CD4-positive, alpha-beta T cell treated with Interleukin-15 for 1 hour (primary cell): ENCODE measurements at regions not wholly inside any gene's neighbourhood (a gene's known extent, or its start where the extent isn't known, plus 50 kb on each side); places are given as distances from the start of the nearest gene placed in this dataset.
A peak's percentile ranks its signal among the peaks of the same experiment; 100 is the strongest.

ENCODE experiments used
- DNase-seq: peaks from one replicate; pipeline ENCODE4 v3.0.0-alpha.2; 2020

DNA sequence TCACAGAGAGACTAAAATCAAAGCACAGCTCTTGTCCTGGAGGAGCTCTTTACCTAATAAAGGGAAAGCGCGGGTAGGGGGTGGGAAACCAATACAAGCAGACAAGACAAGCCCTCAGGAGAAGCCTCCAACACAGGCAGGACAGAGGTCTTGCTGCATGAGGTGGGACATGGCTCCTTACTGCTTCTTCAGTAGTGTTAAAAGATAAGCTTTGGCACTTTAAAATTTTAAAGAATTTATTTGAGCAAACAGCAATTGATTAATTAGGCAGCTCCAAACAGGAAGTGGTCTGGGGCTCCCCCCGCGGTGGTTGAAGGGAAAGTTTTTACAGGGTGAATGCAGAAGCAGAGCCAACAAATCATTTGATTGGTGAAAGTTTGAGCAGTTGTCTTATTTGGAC lies 50.3 kb upstream of the MACC1 start:
- peak; percentile 26 for DNase-seq

GRCh38 chr7:20268824-20269223 lies 51.6 kb upstream of the MACC1 start:
- DNase-seq: no peak

DNA sequence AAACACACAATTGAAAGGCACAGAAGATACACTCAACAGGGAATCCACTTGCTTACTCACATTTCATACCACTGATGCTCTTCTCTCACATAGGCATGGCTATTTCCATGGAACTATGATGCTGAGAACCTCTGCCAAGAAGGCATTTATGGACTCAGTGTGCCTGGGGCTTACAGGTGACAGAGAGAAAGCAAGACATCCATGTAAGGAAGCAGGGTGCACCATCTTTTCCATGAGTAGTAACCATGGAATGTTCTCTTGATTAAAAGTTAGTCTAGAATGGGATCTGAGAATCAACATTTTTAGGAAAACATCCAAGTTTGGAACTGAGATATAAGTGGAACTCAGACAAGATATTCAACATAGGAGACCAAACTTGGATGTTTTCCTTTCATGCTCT lies 52.5 kb upstream of the MACC1 start:
- DNase-seq: no peak

GRCh38 chr7:20270371-20270770 lies 53.2 kb upstream of the MACC1 start:
- no peak for DNase-seq

DNA sequence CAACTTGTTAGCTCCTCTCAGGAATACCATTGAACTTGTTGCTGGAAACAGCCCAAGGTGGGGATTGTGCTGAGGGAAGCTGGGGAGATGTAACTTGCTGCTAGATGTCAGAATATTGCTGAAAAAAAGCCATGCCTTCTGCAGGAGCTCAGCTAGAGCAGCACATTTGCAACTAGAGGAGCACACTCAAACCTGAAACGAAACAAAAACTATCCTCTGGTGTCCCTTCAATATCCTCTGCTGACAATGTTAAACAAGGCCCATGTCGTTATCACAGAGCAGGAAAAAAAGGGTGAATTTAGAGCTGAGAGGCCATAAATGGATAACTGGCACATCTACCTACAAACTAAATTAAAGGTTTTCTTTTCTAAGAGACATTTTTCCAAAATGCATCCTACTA lies 53.7 kb upstream of the MACC1 start:
- DNase-seq: no peak

DNA sequence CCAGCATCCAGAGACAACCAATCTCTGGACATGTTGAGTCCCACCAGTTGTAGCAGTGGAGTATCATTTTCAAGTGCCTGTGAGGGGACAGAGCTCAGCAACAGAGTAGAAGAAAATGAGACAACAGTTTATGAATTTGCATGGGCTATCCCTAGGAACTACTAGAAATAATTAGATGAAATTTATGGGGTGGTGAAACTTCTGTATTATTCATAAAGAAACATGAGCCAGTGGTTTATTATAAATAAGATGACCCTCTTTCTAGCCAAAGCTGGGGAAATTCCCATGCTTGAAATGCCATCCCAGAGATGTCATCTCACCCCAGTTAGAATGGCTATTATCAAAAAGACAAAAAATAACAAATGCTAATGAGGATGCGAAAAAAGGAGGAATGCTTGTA lies 55.1 kb upstream of the ITGB8 start:
- no peak for DNase-seq

DNA sequence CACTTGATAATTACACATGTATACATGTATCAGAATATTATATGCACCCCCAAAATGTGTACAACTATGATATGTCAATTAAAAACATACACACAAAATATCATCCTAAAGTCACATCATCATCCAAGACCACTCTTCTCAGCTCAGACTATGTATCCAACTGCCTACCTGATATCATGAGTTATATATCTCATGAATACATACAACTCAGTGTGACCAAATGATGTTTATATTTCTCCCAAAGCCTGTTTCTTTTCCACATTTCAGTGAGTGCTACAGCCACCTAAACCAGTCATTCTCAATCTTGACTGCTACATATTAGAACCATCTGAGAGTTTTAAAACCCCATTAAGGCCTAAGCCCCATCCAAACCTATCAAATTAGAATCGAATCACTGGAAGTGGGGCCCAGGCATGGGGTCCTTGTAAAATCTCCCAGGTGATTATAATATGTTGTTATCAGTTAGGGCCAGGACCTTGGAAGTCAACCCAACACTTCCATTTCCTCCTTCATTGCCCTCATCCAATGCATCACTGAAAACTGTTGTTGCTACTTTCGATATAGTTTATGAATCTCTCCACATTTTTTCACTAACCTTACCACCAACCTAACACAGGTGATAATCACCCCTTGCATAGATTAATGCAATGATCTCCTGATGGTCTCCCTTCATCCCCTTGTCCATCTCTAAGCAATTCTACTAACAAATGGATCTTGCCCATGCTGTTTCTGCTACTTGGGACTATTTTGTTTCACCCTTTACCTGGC lies 53.8 kb upstream of the ITGB8 start:
- no peak for DNase-seq

DNA sequence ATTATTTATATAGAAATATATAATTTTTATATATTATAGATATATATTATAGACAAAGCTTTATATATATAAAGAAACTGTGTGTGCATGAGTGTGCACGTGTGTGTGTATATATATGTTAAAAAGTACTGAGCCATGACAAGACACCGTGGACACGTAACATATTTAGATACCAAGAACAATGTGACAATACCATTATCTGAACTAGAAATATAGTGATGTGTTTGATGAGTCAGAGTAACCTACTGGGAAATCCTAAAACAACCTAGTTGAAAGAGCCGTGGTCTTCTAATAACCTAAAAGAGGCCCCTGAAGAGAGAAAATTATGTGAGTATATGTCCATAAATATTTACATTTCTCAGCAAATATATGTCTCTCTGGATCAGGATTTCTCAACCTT lies 50.7 kb upstream of the ITGB8 start:
- no peak for DNase-seq

DNA sequence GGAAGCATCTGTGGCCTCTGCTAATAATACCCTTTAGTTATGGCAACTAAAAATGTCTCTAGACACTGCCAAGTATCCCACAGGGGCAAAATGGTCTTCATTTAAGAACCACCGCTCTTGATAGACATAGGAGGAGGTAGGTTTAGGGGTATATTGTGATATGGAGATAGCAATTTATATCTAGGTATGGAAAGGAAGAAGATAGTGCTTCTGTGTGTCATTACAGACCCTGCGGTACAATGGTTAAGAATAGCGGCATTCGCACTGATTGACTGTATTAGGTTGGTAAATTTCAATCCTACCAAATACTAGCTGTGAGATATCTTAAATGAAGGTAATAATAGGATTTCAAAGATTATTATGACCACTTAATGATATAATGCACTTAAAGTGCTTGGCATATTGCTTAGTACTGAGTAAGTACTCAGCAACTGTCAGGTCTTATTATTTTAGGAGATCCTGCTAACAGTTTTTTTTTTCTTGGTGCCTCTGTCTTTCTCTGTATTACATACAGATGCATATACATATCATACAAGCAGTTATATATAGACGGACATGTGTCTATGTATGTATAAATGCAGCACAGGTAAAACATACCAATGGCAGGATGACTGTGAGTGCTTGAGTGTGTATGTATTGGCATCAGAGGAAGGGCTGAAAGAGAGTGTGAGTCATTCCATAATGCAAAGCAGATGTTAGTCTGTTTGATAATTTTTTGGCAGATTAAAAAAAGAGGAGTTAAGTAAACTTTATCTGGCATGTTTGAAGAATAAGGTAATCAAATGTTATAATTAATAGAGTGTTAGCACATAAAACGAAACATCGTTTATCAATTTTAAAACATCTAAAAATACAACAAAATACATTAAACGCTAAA lies 50.0 kb upstream of the ITGB8 start:
- DNase-seq: no peak
